GM18526 (cell line): ENCODE measurements at regions not wholly inside any gene's neighbourhood (a gene's known extent, or its start where the extent isn't known, plus 50 kb on each side); places are given as distances from the start of the nearest gene placed in this dataset.

ENCODE experiments used
- POLR2A ChIP-seq: IDR thresholded peaks from 3 replicates; pipeline ENCODE4 v1.6.1; 2011; ENCODE audit not compliant: insufficient read length; ENCODE audit errors: extremely low read depth

- no peak for TF ChIP-seq POLR2A
These were observed 82.8 kb downstream of the MRM1 start for GRCh38 chr17:36684134-36684533.

- no peak for TF ChIP-seq POLR2A
These were observed 84.8 kb downstream of the MRM1 start for GRCh38 chr17:36686123-36686669.

DNA sequence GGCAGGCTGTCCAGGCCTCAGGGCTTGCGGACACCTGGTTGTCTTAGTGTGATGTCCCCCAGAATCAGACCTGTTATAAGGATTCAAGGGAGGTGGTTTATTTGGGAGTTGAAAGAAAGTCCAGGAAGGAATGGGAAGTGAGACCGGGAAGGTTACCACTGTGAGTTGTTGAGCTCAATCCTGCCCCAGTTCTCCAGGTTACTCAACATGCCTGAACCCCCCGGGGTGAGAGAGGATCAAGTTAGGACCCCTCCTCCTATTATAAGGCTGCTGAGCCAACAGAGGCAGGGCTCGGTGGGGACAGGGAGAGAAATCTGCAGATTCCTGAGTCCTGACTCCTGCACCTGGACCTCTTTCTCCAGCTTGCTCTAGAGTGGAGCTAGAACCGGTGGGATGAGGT is 86.4 kb downstream of the MRM1 start:
- no peak for TF ChIP-seq POLR2A

DNA sequence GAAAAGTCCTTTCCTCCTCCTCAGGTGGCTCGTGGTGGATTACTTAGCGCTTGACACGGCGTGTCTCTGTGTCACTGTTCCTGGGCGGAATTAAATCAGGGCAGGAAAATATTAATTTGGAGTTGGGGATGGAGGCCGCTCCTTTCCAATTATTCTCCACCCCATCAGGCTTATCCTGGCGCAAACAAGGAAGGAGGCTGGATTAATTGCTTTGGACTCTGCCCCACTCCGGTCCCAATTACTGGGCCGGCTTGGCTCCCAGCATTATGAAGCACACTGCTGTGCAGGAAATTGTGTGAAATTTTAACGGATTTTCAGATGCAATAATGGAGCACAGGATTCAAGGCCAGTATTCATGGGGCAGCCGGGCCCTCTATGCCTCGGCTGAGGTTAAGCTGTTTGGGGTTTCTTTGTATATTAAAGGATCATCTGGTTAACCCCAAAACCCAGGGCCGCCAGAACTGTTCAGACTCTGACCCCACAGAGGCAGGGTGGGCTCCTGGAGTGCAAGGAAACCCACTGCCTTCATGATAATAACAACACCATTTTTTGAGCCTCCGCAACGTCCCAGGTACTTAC is 87.8 kb downstream of the MRM1 start:
- TF ChIP-seq POLR2A = no peak

DNA sequence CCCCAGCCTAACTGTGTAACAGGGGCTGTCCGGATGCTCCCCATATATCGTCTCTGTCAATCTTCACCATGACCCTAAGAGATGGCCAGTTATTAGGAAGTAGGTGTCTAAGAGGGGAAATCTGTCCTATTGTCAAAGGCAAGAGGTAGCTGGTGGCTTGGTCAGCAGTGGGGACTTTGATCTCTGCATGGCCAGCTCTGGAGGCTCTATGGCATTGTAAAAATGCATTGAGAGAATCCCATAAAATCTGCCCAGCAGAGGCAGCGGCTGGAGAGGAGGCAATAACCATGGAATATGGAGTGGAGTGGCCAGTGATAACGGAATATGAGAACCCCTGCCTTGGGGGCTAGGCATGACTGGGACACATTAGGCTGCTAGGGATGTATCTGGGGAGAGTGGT is 88.8 kb downstream of the MRM1 start:
- TF ChIP-seq POLR2A = no peak

DNA sequence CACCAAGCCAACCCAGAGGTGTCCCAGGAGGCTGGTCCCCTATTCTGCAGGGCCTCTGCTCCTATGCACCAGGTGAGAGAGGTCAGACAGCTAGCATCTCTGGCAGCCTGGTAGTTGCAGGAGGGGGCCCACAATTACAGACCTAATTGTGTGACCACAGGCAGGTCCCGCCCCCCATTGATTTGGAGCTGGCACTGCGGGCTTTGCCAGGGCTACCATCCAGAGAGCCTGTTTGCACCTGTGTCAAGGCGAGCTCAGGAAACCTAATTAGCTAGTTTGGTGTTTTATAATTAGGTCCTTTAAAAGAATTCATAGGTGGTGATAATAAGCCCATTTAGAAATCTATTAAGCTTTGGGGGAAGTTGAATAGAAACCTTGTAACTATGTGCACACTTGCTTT is 90.2 kb downstream of the MRM1 start:
- TF ChIP-seq POLR2A = no peak

GRCh38 chr17:36695082-36695481 is 93.7 kb downstream of the MRM1 start:
- no peak for TF ChIP-seq POLR2A

GRCh38 chr17:36696805-36697204 is 95.4 kb downstream of the MRM1 start:
- no peak for TF ChIP-seq POLR2A

DNA sequence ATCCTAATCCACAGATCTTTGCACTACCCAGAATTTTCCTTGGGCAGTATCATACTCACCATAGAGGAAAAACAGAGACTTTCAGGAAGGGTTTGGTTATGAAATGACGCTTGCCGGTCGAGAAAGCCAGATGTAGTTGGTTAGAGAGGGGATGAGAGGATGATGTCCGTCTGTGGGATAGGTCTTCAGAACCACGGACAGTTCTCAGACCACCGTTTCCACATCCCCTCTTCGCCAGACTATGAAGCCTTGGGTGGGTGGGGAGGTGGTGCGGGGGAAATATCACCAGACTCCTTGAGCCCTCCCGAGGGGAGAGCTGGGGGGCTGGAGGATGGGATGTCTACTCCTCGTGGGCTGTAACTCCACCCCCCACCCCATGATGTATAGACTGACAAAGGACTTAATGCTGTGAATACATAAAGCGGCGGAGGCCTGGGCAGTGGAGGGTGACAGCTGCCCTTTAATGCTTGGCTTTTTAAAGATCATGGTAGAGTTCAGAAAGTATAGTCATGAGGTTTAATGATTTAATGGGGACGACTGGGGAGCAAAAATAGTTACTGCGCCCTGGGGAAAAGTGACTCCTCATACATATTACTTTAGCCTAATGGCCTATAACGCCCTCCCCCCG is 96.6 kb downstream of the MRM1 start:
- TF ChIP-seq POLR2A = no peak

GRCh38 chr17:36701429-36702099 is 100.2 kb downstream of the MRM1 start:
- no peak for TF ChIP-seq POLR2A

- no peak for TF ChIP-seq POLR2A
These were observed 101.3 kb downstream of the MRM1 start for GRCh38 chr17:36702636-36703035.

DNA sequence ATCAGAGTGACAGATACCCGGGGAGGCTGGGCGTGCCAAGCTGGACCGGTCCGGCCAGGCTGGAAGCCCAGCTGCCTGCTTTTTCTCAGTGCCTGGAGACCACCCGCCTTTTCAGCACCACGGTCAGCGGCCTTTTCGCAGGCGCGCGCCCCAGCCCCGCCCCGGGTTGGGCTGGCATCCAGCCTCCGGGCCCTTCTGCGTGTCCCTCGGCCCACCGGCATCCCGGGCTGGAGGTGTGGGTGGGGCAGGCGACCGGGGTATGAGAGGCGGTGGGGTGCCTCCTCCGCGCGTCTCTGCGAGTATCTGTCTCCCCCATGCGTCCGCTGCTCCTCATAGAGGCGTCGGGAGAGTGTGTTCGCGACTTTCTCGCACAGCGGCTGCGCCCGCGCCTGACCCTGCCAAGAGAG is 102.5 kb downstream of the MRM1 start:
- no peak for TF ChIP-seq POLR2A

GRCh38 chr17:36705283-36705795 is 104.0 kb downstream of the MRM1 start:
- no peak for TF ChIP-seq POLR2A

GRCh38 chr17:36705874-36706731 is 104.7 kb downstream of the MRM1 start:
- TF ChIP-seq POLR2A = no peak

DNA sequence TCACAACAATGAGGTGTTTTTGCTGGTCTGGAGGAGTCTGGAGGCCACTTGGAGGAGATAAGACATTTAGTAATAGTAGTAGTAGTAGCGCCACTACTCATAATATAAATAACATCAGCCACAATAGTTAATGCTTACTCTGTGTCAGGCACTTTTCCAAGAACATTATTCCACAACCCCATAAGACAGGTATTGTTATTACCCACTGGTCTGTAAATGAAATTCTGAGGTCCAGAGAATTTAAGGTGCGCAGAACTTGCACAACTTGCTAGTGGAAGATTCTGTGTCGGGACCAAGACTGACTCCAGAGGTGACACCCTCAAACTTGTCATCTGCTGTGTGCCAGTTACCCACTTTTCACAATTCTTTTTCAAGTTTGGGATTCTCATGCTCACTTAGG is 106.5 kb downstream of the MRM1 start:
- TF ChIP-seq POLR2A = no peak
